ENCODE measurements at regions not wholly inside any gene's neighbourhood (a gene's known extent, or its start where the extent isn't known, plus 50 kb on each side); places are given as distances from the start of the nearest gene placed in this dataset.

- DNase-seq (ENCODE audit: low read depth), result no peak
Observed at GRCh38 chr20:40218971-40219370, 470.1 kb downstream of the MAFB start.

GRCh38 chr20:40218316-40218969 is 470.6 kb downstream of the MAFB start:
- DNase-seq (ENCODE audit: low read depth), result no peak

GRCh38 chr20:40207655-40208054 is 481.4 kb downstream of the MAFB start:
- DNase-seq (ENCODE audit: low read depth), result no peak

- no peak for DNase-seq (ENCODE audit: low read depth)
Observed at GRCh38 chr20:40205971-40206370, 483.1 kb downstream of the MAFB start.

GRCh38 chr20:40203032-40203431 is 486.0 kb downstream of the MAFB start:
- DNase-seq (ENCODE audit: low read depth), result no peak

GRCh38 chr20:40197691-40198090 is 491.3 kb downstream of the MAFB start:
- no peak for DNase-seq (ENCODE audit: low read depth)

- DNase-seq (ENCODE audit: low read depth), result no peak
Observed at GRCh38 chr20:40196846-40197436, 492.1 kb downstream of the MAFB start.

GRCh38 chr20:40195742-40196141 is 493.3 kb downstream of the MAFB start:
- no peak for DNase-seq (ENCODE audit: low read depth)

GRCh38 chr20:40192529-40192928 is 496.5 kb downstream of the MAFB start:
- no peak for DNase-seq (ENCODE audit: low read depth)

- no peak for DNase-seq (ENCODE audit: low read depth)
Observed at GRCh38 chr20:40192081-40192480, 497.0 kb downstream of the MAFB start.

GRCh38 chr20:40191573-40191972 is 497.5 kb downstream of the MAFB start:
- DNase-seq (ENCODE audit: low read depth), result no peak

GRCh38 chr20:40189621-40190020 is 499.4 kb downstream of the MAFB start:
- DNase-seq (ENCODE audit: low read depth), result no peak

- DNase-seq (ENCODE audit: low read depth), result no peak
Observed at GRCh38 chr20:40188319-40188718, 500.7 kb downstream of the MAFB start.

GRCh38 chr20:40186826-40187225 is 502.2 kb downstream of the MAFB start:
- DNase-seq (ENCODE audit: low read depth), result no peak

GRCh38 chr20:40181676-40182075 is 507.4 kb downstream of the MAFB start:
- no peak for DNase-seq (ENCODE audit: low read depth)

- DNase-seq (ENCODE audit: low read depth), result no peak
Observed at GRCh38 chr20:40176098-40176841, 512.8 kb downstream of the MAFB start.

GRCh38 chr20:40175296-40175695 is 513.7 kb downstream of the MAFB start:
- no peak for DNase-seq (ENCODE audit: low read depth)

GRCh38 chr20:40173872-40174271 is 515.2 kb downstream of the MAFB start:
- DNase-seq (ENCODE audit: low read depth), result no peak

GRCh38 chr20:40168981-40169620 is 519.9 kb downstream of the MAFB start:
- no peak for DNase-seq (ENCODE audit: low read depth)

- no peak for DNase-seq (ENCODE audit: low read depth)
Observed at GRCh38 chr20:40161391-40161790, 527.6 kb downstream of the MAFB start.

GRCh38 chr20:40160097-40160550 is 528.9 kb downstream of the MAFB start:
- no peak for DNase-seq (ENCODE audit: low read depth)

- no peak for DNase-seq (ENCODE audit: low read depth)
Observed at GRCh38 chr20:40159276-40159675, 529.8 kb downstream of the MAFB start.

Data from amniotic epithelial cell (primary cell).